ENCODE measurements at regions not wholly inside any gene's neighbourhood (a gene's known extent, or its start where the extent isn't known, plus 50 kb on each side); places are given as distances from the start of the nearest gene placed in this dataset.

- Histone ChIP-seq H3K4me1 (ENCODE audit: control insufficient read depth, insufficient read depth, low read length) (no peaks in the 10 kb centered on the region), H3K27ac (ENCODE audit: low read depth, low read length) (no peak overlapping the region), H3K36me3 (ENCODE audit: control insufficient read depth, insufficient read depth, low read length) (no peaks in the 10 kb centered on the region), H3K27me3 (ENCODE audit: control insufficient read depth, insufficient read depth, low read length) (no peaks in the 10 kb centered on the region), H3K9me3 (ENCODE audit: control insufficient read depth, insufficient read depth, low read length) (peaks cover 15% of the 10 kb centered on the region), H3K4me3 (ENCODE audit: low read depth, low read length) (no peak overlapping the region), H3K9ac (ENCODE audit: low read depth, low read length) (no peak overlapping the region)
Measured at GRCh38 chr4:129675036-129675435, 579.1 kb downstream of the C4orf33 start.

DNA sequence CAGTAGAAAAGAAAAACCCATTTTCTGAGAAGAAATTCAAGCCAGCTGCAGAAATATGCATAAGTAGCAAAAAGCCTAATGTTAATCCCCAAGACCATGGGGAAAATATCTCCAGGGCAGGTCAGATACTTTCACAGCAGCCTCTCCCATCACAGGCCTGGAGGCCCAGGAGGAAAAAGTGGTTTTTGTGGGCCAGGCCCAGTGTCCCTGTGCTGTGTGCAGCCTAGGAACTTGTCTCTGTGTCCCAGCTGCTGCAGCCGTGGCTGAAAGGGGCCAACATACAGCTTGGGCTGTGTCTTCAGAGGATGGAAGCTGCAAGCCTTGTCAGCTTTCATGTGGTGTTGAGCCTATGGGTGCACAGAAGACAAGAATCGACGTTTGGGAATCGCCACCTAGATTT lies 581.0 kb downstream of the C4orf33 start:
- Histone ChIP-seq H3K27me3 (ENCODE audit: control insufficient read depth, insufficient read depth, low read length) (no peaks in the 10 kb centered on the region), H3K27ac (ENCODE audit: low read depth, low read length) (no peak overlapping the region), H3K36me3 (ENCODE audit: control insufficient read depth, insufficient read depth, low read length) (no peaks in the 10 kb centered on the region), H3K9me3 (ENCODE audit: control insufficient read depth, insufficient read depth, low read length) (peaks cover 15% of the 10 kb centered on the region), H3K4me3 (ENCODE audit: low read depth, low read length) (no peak overlapping the region), H3K9ac (ENCODE audit: low read depth, low read length) (no peak overlapping the region), H3K4me1 (ENCODE audit: control insufficient read depth, insufficient read depth, low read length) (no peaks in the 10 kb centered on the region)

GRCh38 chr4:129682586-129682985 lies 586.6 kb downstream of the C4orf33 start:
- no peaks in the 10 kb centered on the region for H3K4me1 ChIP-seq (ENCODE audit: control insufficient read depth, insufficient read depth, low read length)
- H3K4me3 ChIP-seq (ENCODE audit: low read depth, low read length), result no peak overlapping the region

GRCh38 chr4:129707949-129708348 lies 612.0 kb downstream of the C4orf33 start:
- Histone ChIP-seq H3K4me3 (ENCODE audit: low read depth, low read length) (no peak overlapping the region), H3K4me1 (ENCODE audit: control insufficient read depth, insufficient read depth, low read length) (peaks cover 17% of the 10 kb centered on the region), H3K9me3 (ENCODE audit: control insufficient read depth, insufficient read depth, low read length) (no peaks in the 10 kb centered on the region), H3K27me3 (ENCODE audit: control insufficient read depth, insufficient read depth, low read length) (no peaks in the 10 kb centered on the region), H3K9ac (ENCODE audit: low read depth, low read length) (no peak overlapping the region), H3K36me3 (ENCODE audit: control insufficient read depth, insufficient read depth, low read length) (no peaks in the 10 kb centered on the region), H3K27ac (ENCODE audit: low read depth, low read length) (no peak overlapping the region)

More at GRCh38 chr4:129682586-129682985, 586.6 kb downstream of the C4orf33 start:
- no peak overlapping the region for H3K9ac ChIP-seq (ENCODE audit: low read depth, low read length)
- H3K27ac ChIP-seq (ENCODE audit: low read depth, low read length), result no peak overlapping the region
- peaks cover 5% of the 10 kb centered on the region; the same call in 1 of the 2 replicates for H3K9me3 ChIP-seq (ENCODE audit: control insufficient read depth, insufficient read depth, low read length)
- H3K27me3 ChIP-seq (ENCODE audit: control insufficient read depth, insufficient read depth, low read length), result no peaks in the 10 kb centered on the region
- no peaks in the 10 kb centered on the region for H3K36me3 ChIP-seq (ENCODE audit: control insufficient read depth, insufficient read depth, low read length)

GRCh38 chr4:129708784-129709183 lies 612.8 kb downstream of the C4orf33 start:
- Histone ChIP-seq H3K36me3 (ENCODE audit: control insufficient read depth, insufficient read depth, low read length) (no peaks in the 10 kb centered on the region), H3K4me3 (ENCODE audit: low read depth, low read length) (no peak overlapping the region), H3K9ac (ENCODE audit: low read depth, low read length) (no peak overlapping the region), H3K9me3 (ENCODE audit: control insufficient read depth, insufficient read depth, low read length) (no peaks in the 10 kb centered on the region), H3K27me3 (ENCODE audit: control insufficient read depth, insufficient read depth, low read length) (no peaks in the 10 kb centered on the region), H3K4me1 (ENCODE audit: control insufficient read depth, insufficient read depth, low read length) (peaks cover 17% of the 10 kb centered on the region), H3K27ac (ENCODE audit: low read depth, low read length) (no peak overlapping the region)

- H3K9ac ChIP-seq (ENCODE audit: low read depth, low read length), result no peak overlapping the region
- no peak overlapping the region for H3K27ac ChIP-seq (ENCODE audit: low read depth, low read length)
- no peaks in the 10 kb centered on the region for H3K36me3 ChIP-seq (ENCODE audit: control insufficient read depth, insufficient read depth, low read length)
- H3K9me3 ChIP-seq (ENCODE audit: control insufficient read depth, insufficient read depth, low read length), result no peaks in the 10 kb centered on the region
- no peaks in the 10 kb centered on the region for H3K27me3 ChIP-seq (ENCODE audit: control insufficient read depth, insufficient read depth, low read length)
- H3K4me3 ChIP-seq (ENCODE audit: low read depth, low read length), result no peak overlapping the region
- no peaks in the 10 kb centered on the region for H3K4me1 ChIP-seq (ENCODE audit: control insufficient read depth, insufficient read depth, low read length)
Measured at GRCh38 chr4:129738175-129738574, 642.2 kb downstream of the C4orf33 start.

GRCh38 chr4:129747756-129748155 lies 651.8 kb downstream of the C4orf33 start:
- no peak overlapping the region for H3K4me3 ChIP-seq (ENCODE audit: low read depth, low read length)
- no peak overlapping the region for H3K27ac ChIP-seq (ENCODE audit: low read depth, low read length)
- no peaks in the 10 kb centered on the region for H3K9me3 ChIP-seq (ENCODE audit: control insufficient read depth, insufficient read depth, low read length)
- no peak overlapping the region for H3K9ac ChIP-seq (ENCODE audit: low read depth, low read length)
- H3K27me3 ChIP-seq (ENCODE audit: control insufficient read depth, insufficient read depth, low read length), result no peaks in the 10 kb centered on the region
- H3K4me1 ChIP-seq (ENCODE audit: control insufficient read depth, insufficient read depth, low read length), result no peaks in the 10 kb centered on the region
- no peaks in the 10 kb centered on the region for H3K36me3 ChIP-seq (ENCODE audit: control insufficient read depth, insufficient read depth, low read length)

GRCh38 chr4:129748991-129749390 lies 653.0 kb downstream of the C4orf33 start:
- H3K9me3 ChIP-seq (ENCODE audit: control insufficient read depth, insufficient read depth, low read length), result no peaks in the 10 kb centered on the region
- H3K36me3 ChIP-seq (ENCODE audit: control insufficient read depth, insufficient read depth, low read length), result no peaks in the 10 kb centered on the region
- H3K27ac ChIP-seq (ENCODE audit: low read depth, low read length), result no peak overlapping the region
- H3K27me3 ChIP-seq (ENCODE audit: control insufficient read depth, insufficient read depth, low read length), result no peaks in the 10 kb centered on the region
- no peaks in the 10 kb centered on the region for H3K4me1 ChIP-seq (ENCODE audit: control insufficient read depth, insufficient read depth, low read length)
- no peak overlapping the region for H3K4me3 ChIP-seq (ENCODE audit: low read depth, low read length)
- no peak overlapping the region for H3K9ac ChIP-seq (ENCODE audit: low read depth, low read length)

GRCh38 chr4:129751646-129752045 lies 655.7 kb downstream of the C4orf33 start:
- H3K9ac ChIP-seq (ENCODE audit: low read depth, low read length), result no peak overlapping the region
- H3K36me3 ChIP-seq (ENCODE audit: control insufficient read depth, insufficient read depth, low read length), result no peaks in the 10 kb centered on the region

DNA sequence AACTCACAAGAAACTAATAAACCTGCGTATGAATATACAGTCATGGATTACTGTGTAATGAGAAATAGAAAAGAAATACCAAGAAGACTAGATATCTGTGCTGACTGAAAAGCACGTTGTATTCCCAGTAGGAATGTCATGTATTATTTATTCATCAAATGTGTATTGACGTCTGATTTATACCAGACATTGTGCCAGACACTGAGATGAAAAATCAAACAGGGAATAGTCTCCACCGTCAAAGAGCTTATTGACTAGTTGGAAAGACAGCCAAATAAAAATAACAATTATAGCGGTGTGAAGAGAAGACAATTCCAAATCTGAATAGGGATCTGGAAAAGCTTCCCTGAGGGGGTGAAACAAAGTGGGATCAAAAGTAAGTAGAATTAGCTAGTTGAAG lies 687.6 kb downstream of the C4orf33 start:
- H3K9ac ChIP-seq (ENCODE audit: low read depth, low read length), result no peak overlapping the region
- no peaks in the 10 kb centered on the region for H3K36me3 ChIP-seq (ENCODE audit: control insufficient read depth, insufficient read depth, low read length)
- no peaks in the 10 kb centered on the region for H3K9me3 ChIP-seq (ENCODE audit: control insufficient read depth, insufficient read depth, low read length)
- H3K4me1 ChIP-seq (ENCODE audit: control insufficient read depth, insufficient read depth, low read length), result no peaks in the 10 kb centered on the region
- H3K27me3 ChIP-seq (ENCODE audit: control insufficient read depth, insufficient read depth, low read length), result no peaks in the 10 kb centered on the region
- no peak overlapping the region for H3K4me3 ChIP-seq (ENCODE audit: low read depth, low read length)
- H3K27ac ChIP-seq (ENCODE audit: low read depth, low read length), result no peak overlapping the region

More at GRCh38 chr4:129751646-129752045, 655.7 kb downstream of the C4orf33 start:
- Histone ChIP-seq H3K4me1 (ENCODE audit: control insufficient read depth, insufficient read depth, low read length) (no peaks in the 10 kb centered on the region), H3K4me3 (ENCODE audit: low read depth, low read length) (no peak overlapping the region), H3K9me3 (ENCODE audit: control insufficient read depth, insufficient read depth, low read length) (no peaks in the 10 kb centered on the region), H3K27me3 (ENCODE audit: control insufficient read depth, insufficient read depth, low read length) (no peaks in the 10 kb centered on the region), H3K27ac (ENCODE audit: low read depth, low read length) (no peak overlapping the region)

DNA sequence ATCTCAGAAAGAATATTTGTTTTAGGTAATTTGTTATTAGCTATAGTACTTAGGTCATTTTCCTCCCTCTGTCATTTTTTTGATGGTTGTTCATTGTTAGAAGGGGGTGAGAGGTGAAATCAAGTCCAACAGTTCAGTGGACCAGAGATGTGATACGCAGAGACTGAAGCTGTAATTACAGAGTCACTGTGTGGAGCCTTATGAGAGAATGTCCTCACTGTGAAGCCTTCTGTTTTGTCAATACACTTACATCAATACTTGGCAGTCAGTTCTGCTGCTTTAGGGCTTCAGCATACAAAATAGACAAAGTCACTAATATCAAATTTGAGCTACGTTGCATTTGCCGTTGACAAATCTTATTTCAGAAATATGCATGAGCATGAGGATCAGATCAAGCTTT lies 692.5 kb downstream of the C4orf33 start:
- no peak overlapping the region for H3K9ac ChIP-seq (ENCODE audit: low read depth, low read length)

GRCh38 chr4:129804461-129804981 lies 708.6 kb downstream of the C4orf33 start:
- Histone ChIP-seq H3K9ac (ENCODE audit: low read depth, low read length) (no peak overlapping the region), H3K4me3 (ENCODE audit: low read depth, low read length) (no peak overlapping the region), H3K27ac (ENCODE audit: low read depth, low read length) (no peak overlapping the region), H3K9me3 (ENCODE audit: control insufficient read depth, insufficient read depth, low read length) (no peaks in the 10 kb centered on the region), H3K36me3 (ENCODE audit: control insufficient read depth, insufficient read depth, low read length) (no peaks in the 10 kb centered on the region), H3K27me3 (ENCODE audit: control insufficient read depth, insufficient read depth, low read length) (no peaks in the 10 kb centered on the region), H3K4me1 (ENCODE audit: control insufficient read depth, insufficient read depth, low read length) (peaks cover 20% of the 10 kb centered on the region)

More for the DNA sequence above, 692.5 kb downstream of the C4orf33 start:
- H3K27ac ChIP-seq (ENCODE audit: low read depth, low read length), result no peak overlapping the region
- H3K4me3 ChIP-seq (ENCODE audit: low read depth, low read length), result no peak overlapping the region
- no peaks in the 10 kb centered on the region for H3K27me3 ChIP-seq (ENCODE audit: control insufficient read depth, insufficient read depth, low read length)
- no peaks in the 10 kb centered on the region for H3K9me3 ChIP-seq (ENCODE audit: control insufficient read depth, insufficient read depth, low read length)
- H3K36me3 ChIP-seq (ENCODE audit: control insufficient read depth, insufficient read depth, low read length), result no peaks in the 10 kb centered on the region
- H3K4me1 ChIP-seq (ENCODE audit: control insufficient read depth, insufficient read depth, low read length), result no peaks in the 10 kb centered on the region

Data from HUES48 (cell line).